Hematopoietic multipotent progenitor cell treated with erythropoietin and hydrocortisone succinate and interleukin-3 and kit ligand, for 15 days (in vitro differentiated cells): ENCODE measurements at regions not wholly inside any gene's neighbourhood (a gene's known extent, or its start where the extent isn't known, plus 50 kb on each side); places are given as distances from the start of the nearest gene placed in this dataset.
"Not testable (repeated sequence)": the region's sequence is repeated elsewhere in the genome, so short reads cannot be mapped to it uniquely, and the experiment has no call there.

Experiments
- DNase-seq: peaks from one replicate; pipeline ENCODE4 v3.0.0-alpha.2; 2015; ENCODE audit warnings: low spot score

DNA sequence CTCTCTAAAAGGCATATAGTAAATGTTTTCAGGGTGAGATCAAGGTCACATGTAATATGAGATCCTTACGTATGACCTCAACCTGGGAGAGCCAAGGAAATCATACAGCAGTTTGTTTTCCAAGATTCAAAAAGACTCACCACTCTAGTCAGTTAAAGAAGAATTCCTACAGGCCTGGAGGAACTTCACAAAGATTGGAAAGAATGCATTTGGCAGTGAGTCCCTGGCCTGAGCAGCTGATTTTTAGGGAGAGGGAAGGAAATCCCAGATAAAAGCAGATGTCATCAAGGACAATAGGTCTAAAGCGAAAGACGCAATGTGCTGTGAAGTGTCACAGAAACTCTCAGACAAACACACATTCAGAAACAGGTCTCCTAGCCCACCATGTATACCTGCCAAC, 424.0 kb upstream of the ZNF462 start:
- no peak for DNase-seq

DNA sequence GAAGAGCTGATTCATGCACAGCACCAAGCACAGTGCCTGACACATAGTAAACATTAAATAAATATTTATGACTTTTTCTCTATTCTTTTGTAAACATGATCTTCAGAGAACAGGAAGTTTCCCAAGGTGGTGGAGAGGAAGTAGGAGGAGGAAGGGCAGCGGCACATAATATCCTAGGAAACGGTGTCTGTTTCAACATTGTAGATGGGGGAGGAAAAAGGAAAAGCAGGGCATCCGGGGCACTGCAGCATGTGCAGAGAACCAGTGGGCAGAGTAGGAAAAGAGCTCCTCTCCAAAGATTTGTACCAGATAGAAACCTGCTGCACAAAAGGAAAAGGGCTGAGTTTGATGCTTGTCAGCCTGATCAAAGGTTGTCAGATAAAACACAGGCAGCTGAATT, 421.7 kb upstream of the ZNF462 start:
- DNase-seq: no peak

DNA sequence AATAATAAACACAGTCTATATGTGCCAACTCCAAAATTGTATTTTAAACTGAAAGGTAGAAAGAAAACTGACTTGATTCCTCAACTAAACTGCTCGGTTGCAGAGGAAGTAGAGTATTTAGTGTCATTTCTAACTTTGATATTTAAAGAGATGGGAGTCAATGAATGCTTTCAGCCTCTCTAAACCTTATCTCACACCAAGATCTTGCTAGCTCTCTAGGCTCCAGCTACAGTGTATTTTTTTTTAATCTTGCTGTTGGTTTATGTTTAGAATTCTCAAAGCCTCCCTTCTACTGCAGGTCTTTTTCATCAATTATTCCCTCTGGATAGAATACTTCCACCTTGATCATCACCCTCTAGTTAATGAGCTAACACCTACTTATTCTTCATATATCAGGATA, 419.4 kb upstream of the ZNF462 start:
- DNase-seq: no peak

DNA sequence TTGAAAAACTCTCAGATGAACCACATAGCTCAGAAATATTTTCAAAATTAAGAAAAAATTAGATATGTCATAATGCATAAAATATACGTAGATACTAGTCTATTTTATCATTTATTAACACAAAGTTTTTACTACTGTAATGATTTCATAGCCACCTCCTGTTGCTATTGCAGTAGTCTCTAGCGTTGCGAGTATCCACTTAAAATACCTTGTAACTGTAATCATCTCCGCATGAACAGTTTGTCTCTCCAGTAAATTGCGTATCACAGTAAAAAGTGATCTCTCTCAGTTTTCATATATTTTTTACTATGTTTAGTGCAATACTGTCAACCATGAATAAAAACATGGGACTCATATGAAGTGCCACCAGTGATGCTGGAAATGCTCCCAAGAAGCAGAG, 417.9 kb upstream of the ZNF462 start:
- DNase-seq: no peak

DNA sequence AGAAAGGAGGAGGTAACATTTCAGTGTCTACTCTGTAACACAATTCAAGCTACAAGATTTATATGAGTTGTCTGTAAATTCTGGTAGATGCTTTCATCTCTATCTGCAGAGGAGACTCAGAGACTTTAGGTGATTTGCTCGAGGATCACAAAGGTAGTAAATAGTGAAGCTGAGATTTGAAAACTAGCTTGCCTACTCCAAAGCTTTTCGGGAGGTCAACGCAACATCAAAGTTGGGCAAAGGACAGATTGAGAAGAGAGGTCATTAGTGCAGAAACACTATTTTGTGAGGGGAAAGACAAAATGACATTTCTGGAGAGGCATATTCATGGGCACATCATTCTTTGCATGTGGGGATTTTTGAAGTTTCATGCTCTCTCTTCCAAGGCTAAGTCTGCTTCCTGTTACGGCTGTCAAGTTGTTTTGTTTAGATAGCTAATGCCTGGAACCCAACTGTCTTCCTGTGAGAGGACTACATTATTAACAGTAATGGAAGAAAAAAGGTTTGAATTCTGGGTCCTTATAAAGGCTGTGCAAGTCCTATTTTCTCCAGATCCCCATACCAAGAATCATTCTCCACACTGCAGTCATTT, 413.5 kb upstream of the ZNF462 start:
- no peak for DNase-seq

DNA sequence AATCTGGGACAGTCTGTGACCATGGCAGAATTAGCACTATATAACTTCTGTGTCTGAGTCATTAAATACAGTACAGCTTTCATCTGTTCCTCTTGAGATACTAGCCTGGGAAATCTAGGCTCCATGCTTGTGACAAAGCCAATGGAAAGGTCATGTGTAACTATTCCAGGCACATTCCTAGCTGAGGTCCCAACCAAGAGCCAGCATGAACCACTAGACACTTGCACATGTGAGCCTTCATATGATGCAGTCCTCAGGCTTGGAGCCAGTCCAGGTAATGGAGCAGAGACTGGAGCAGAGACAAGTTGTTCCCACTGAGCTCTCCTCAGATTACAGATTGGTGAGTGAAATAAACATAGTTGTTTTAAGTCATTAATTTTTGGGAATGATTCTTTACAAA, 412.4 kb upstream of the ZNF462 start:
- no peak for DNase-seq

DNA sequence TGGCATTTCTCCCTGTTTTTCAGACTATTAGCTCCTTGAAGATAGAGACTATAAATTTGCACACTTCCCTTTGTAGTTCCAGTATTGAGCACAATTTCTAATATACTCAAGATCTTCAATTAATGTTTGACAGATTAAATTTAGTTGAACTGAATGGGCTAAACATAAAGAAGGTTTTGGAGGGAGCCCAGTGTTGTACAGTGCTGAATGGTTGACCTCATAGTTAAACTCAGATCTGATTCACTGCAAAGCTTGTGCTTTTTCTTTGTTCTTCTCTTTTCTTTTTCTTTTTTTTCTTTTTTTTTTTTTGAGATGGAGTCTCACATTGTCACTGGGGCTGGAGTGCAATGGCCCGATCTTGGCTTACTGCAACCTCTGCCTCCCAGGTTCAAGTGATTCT, 411.7 kb upstream of the ZNF462 start:
- DNase-seq: no peak

DNA sequence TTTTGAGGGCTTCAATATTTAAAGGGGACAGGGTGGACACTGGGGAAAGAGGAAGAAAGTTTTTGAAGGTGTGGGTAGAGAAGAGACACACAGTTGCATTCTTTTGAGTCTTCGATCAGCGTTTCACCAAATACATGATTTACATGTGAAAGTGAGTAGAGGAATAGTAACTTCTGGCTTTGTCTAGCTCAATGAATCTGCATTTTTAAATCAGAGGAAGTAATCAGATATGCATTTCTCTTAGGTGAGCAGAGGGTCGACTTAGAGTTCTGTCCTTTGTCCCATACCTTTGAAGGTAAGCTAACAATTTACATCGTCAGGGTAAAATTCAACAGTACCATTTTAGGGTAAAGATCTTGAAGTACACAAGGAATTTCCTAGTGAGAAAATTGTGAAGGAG, 406.4 kb upstream of the ZNF462 start:
- no peak for DNase-seq

DNA sequence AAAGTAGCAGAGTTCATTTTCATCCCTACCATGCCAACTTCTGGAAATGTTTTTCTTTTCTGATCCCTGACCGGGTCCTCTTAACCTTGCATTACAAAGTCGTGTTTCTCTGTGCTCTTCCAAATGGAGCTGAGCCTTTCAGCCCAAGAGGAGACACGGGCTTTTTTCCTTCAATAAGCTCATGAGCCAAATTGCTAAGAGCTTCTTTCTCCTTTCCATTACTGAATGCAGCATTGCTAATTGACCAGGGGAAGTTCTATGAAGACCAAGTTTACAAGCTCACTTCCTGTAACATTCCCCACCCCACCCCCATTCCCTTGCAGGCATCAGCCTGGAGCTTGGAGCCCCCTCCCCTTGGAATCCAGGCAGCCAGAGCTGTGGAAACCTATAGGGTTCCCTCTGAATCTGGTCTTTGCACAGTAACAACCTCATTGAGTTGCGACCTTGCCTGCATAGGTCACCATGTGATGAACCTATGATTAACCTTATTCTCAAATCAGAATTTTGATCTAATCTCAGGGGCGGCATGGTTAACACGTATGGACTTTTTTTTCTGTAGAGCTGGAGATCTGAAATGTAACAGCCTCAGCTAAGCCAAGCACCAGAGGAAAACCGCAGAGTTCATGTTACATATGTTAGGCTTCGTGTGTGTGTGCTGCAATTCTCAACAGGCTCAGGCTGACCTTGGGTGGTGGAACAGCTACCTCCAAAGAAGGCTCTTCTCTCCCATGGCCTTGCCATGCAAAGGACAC, 395.7 kb upstream of the ZNF462 start:
- no peak for DNase-seq

DNA sequence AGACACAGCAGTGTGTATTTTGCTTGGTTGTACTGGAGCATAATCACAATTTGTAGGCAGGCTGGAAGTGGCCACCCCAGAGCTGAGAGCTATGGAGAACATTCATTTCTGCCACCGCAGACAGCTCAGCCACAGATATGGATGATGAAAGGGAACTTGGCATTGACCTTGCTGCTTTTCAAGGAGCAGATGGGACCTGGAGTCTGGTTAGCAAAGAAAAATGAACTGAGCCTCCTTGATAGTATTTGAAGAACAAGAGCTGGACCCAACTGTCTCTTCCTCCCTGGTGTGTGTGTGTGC, 395.2 kb upstream of the ZNF462 start:
- no peak for DNase-seq

DNA sequence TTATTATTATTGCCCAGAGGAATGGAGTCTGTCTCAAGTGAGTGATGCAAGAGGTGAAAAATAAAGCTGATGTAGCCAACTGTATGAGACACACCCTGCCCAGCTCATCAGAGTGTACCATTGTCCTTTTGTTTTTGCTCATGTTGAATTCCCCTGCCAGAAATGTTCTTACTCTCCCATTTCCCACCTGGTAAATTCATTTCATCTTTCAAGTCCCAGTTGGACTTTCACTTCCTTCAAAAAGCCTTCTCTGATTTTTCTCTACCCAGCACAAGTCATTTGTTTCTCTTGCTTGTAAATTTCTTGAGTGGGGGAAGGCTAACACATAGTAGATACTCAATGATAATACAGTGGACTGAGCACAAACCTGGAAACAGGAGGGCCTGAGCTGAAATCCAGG, 394.5 kb upstream of the ZNF462 start:
- no peak for DNase-seq

DNA sequence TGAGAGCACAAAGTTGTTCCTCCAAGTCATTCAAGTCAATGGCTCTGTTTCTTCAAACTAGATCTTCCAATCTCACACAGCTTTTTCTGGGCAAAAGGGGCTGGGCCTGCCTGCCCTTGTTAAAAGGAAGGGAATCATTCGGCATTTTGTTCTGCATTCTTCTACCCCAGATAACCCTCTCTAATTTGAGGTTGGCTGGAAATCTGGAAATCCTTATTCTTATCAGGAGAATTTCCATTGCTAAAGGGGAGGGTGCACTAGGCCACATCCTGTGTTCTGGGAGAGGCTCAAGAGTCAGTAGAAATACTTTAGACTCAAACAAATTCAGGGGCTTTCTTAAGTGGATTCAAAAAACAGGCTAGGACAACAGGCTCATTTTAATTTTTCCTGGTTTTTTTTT, 384.7 kb upstream of the ZNF462 start:
- no peak for DNase-seq

DNA sequence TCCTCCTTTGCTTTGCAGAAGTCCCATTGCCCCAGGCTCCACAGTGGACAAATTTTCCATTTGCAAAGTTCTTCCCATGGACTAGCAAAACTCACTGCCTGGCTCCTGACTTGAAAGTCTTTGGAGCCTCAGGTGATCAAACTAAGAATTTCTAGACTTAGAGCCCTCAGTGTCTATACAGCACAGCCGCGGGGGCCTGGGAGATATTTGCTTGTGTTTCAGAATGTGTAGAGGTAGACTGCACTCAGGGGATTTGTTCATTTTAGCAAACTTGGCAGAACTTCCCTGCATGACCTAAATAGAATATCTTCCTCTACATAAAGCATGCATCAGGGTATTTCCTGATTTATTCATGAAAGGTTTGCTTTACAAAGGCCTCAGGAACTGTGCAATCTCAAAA, 384.2 kb upstream of the ZNF462 start:
- DNase-seq: no peak

DNA sequence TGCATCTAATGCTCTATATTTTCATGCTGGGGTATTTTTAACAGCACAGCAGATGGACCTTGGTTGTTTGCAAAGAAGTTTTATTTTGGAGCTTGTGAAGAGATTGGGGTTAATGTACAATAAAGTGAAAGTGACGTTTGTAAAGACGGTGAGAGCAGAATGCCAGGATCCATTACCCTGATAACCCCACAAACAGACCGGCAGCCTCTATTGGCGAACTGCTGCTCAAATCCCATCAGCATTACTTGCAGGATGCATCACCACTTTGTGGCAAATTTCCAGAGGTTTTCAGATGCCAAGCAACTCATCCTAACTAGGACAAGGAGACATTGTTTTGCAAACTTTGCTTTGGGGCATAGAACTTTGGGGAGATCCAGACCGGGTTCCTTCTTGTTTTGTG, 383.3 kb upstream of the ZNF462 start:
- DNase-seq: no peak

DNA sequence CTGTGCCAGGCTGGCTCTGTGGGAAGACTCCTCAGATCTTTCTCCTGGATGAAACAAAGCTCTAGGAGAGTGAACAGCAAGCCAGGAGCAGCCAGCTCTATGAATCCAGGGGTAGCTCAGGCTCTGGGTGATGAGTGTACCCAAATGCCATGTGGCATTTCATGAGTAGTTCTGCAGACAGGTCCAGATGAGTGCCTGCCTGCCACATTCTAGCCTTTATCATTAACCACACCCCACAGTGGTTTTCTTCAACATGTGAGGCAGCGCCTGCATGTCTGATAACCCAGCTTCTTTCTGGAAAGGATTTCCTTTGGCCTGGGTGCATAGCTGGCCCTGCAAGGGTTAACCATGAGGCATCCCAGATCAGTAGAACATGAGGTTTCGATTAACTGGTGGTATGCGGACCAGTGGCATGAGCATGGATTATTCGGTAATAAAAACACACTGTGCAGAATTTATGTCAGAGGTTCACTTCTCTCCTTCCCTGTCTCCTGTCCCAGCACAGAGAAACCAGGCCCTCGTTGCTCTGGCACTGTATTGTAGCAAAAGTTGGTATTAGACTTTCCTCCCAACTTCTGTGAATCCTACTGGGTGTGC, 381.9 kb upstream of the ZNF462 start:
- no peak for DNase-seq

DNA sequence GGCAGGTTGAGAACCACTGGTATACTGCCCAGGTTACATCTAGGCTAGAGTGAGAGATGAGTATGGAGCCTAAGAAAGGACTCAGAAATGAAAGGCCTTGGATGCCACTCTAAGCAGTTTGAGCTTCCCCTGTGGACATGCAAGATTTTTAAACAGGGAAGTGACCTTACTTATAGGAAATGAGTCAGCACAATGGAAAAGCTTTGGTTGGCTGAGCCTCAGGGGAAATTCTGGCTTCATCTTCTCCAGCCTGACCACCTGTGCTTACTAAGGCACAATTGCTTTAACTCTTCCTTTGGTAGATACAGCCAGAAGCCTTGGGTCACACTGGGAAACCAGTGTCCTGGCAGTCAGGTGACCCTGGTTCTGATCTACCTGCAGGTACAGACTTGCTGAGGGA, 380.2 kb upstream of the ZNF462 start:
- DNase-seq: no peak

DNA sequence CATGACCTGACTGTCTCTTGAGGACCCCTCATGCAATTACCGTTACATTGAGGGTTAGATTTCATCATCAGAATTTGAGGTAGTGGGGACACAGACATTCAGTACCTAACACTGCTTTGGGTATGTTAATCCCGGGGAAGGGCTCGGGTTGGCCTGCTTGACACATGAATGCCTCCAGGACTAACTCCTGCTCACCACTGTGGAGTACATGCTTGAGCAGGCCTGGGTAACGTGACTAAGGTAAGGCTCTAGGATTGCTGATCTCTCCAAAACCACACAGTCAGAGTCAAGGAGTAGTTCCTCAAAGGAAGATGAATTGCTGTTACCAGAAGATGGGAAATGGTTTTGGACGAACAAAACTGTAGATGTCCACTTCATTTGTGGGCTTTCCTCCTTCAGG, 376.3 kb upstream of the ZNF462 start:
- DNase-seq: no peak

DNA sequence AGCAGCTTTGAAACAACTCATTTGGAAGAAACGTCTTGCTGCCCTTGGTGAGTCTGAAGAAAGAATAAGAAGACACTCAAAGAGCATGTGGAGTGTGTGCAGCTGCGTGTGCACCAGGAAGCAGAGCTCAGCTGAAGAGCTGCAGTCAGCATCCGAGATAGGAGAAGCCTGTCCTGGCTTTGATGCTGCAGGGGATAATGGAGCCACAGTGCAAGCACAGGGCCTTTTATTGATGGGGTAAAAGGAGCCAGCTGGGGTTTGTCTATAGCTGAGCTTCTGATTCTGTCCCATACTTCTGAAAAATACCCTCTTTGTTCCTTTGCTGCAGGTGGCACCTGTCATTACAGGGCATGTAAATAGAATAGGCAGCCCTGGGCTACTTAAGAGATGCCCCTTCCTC, 375.7 kb upstream of the ZNF462 start:
- DNase-seq: no peak

DNA sequence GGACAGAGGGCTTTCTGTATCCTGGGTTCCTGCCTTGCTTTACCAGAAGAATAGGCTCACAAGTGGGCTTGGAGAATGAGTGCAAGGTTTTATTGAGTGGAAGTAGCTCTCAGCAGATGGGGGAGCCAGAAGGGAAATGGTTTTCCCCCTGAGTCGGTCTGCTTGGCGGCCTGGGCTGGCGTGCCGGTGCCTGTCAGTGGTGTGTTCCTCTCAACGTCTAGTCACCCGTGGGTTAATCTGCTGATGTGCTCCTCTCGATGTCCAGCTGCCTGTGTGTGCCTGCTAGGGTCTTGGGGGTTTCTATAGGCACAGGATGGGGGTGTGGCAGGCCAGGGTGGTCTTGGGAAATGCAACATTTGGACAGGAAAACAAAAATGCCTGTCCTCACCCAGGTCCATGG, 370.8 kb upstream of the ZNF462 start:
- not testable (repeated sequence) for DNase-seq

DNA sequence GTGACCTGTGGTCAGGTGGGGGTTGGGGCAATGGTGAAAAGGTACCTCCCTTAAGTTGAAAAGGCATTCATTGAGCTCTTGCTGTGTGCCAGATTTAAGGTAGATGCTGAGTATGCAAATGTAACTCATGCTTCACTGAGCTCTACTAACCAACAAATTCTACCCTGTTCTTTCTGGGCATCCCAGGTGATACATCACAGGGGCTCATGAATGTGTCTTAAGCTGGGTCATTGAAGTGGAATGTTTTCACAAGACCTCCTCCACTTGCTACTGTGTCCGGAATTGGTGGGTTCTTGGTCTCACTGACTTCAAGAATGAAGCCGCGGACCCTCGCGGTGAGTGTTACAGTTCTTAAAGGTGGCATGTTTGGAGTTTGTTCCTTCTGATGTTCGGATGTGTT, 362.8 kb upstream of the ZNF462 start:
- DNase-seq: no peak

DNA sequence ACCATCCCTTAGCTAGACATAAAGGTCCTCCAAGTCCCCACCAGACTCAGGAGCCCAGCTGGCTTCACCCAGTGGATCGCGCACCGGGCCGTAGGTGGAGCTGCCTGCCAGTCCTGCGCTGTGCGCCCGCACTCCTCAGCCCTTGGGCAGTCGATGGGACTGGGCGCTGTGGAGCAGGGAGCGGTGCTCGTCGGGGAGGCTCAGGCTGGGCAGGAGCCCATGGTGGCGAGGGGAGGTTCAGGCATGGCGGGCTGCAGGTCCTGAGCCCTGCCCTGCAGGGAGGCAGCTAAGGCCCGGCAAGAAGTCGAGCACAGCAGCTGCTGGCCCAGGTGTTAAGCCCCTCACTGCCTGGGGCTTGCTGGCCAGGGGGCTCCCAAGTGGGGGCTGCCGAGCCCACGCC, 361.8 kb upstream of the ZNF462 start:
- not testable (repeated sequence) for DNase-seq

DNA sequence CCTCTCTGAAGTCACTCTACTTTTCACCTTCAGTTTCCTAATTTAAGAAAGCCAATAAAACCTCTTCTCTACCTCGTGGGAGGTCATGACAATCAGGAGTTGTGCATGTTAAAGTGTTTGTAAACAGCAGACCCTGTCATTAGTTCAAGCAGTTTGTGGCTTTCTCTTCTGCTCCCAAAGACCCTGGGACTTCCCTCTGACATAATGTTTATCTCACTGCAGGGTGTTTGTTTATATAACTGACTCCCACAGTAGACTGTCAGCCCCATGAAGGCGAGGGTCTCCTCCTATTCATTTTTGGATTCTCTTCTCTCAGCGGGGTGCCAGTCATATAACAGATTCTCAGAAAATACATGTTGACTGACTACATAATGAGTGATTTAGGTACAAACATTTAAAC, 360.0 kb upstream of the ZNF462 start:
- DNase-seq: no peak

DNA sequence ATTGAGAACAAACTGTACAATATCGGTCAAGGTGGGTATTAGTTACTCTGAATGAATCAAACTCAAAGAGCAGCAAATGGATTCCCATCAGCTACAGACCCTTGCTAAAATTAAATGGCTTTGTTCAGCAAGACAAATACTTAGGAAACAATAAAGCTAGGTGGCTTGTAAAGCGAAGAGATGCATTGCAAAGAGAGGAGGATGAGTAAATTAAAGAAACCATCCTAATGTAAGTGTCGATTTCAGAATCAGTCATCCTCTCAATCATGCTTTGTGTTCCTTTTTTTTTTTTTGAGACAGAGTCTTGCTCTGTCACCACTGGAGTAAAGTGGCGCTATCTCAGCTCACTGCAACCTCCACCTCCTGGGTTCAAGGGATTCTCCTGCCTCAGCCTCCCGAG, 359.2 kb upstream of the ZNF462 start:
- no peak for DNase-seq

DNA sequence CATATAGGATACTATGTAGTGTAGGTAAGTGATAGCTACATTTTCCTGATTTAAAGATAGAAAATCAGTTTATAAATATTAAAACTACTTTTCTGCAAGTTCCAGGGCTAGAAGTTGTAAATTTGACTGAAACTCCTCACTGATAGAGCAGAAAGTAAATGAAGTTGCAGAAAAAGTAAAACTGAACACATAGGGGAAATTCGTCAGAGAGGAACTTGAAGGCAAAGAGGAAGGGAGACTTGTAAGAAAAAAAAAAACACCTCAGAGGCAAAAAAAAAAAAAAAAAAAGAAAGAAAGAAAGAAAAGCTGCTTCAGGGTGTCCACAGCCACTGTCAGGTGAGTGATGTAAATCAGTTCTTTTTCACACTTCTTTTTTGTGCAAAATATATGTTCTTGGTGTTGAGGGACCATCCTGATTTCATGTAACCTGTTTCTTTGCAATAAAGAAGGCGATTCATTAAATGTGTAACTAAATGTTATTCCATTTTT, 336.2 kb upstream of the ZNF462 start:
- no peak for DNase-seq
